H9 (cell line): ENCODE measurements at regions not wholly inside any gene's neighbourhood (a gene's known extent, or its start where the extent isn't known, plus 50 kb on each side); places are given as distances from the start of the nearest gene placed in this dataset.

Source experiments
- DNase-seq: peaks from one replicate; pipeline ENCODE4 v3.0.0-alpha.2; 2017
- H2AFZ ChIP-seq: one replicate; pipeline ENCODE4 v1.6.1; 2013; ENCODE audit warnings: mild to moderate bottlenecking, low read length, control low read depth, moderate library complexity
- H2AK5ac ChIP-seq: 2 replicates; pipeline ENCODE4 v1.6.1; 2013; ENCODE audit warnings: low read length, control low read depth, mixed read lengths; ENCODE audit not compliant: insufficient read length
- H2BK120ac ChIP-seq: one replicate; pipeline ENCODE4 v1.6.1; 2013; ENCODE audit warnings: low read depth, mild to moderate bottlenecking, low read length, control low read depth, inconsistent platforms; ENCODE audit not compliant: poor library complexity, severe bottlenecking
- H2BK12ac ChIP-seq: 2 replicates; pipeline ENCODE4 v1.6.1; 2013; ENCODE audit warnings: low read length, control low read depth, mixed read lengths, low read depth; ENCODE audit not compliant: insufficient read length
- H2BK15ac ChIP-seq: 2 replicates; pipeline ENCODE4 v1.6.1; 2013; ENCODE audit warnings: low read depth, low read length, control low read depth
- H2BK20ac ChIP-seq: one replicate; pipeline ENCODE4 v1.6.1; 2013; ENCODE audit warnings: low read depth, mild to moderate bottlenecking, low read length, control low read depth, inconsistent platforms; ENCODE audit not compliant: poor library complexity, severe bottlenecking
- H2BK5ac ChIP-seq: 2 replicates; pipeline ENCODE4 v1.6.1; 2013; ENCODE audit warnings: low read length, control low read depth, mixed read lengths; ENCODE audit not compliant: insufficient read length
- H3K14ac ChIP-seq: 2 replicates; pipeline ENCODE4 v1.6.1; 2013; ENCODE audit warnings: low read length, control low read depth; ENCODE audit not compliant: insufficient read depth
- H3K18ac ChIP-seq: 2 replicates; pipeline ENCODE4 v1.6.1; 2013; ENCODE audit warnings: low read depth, mild to moderate bottlenecking, mixed read lengths, low read length, control low read depth; ENCODE audit not compliant: insufficient read length
- H3K23ac ChIP-seq: 2 replicates; pipeline ENCODE4 v1.6.1; 2013; ENCODE audit warnings: low read length, control low read depth, mixed read lengths, low read depth; ENCODE audit not compliant: insufficient read length
- H3K23me2 ChIP-seq: 2 replicates; pipeline ENCODE4 v1.6.1; 2013; ENCODE audit warnings: low read depth, mild to moderate bottlenecking, mixed read lengths, low read length, control low read depth; ENCODE audit not compliant: insufficient read length, poor library complexity, severe bottlenecking
- H3K27ac ChIP-seq: 2 replicates; pipeline ENCODE4 v1.5.1; 2013; ENCODE audit warnings: low read length, control low read depth, mixed read lengths, low read depth; ENCODE audit not compliant: insufficient read length
- H3K27me3 ChIP-seq: 2 replicates; pipeline ENCODE4 v1.6.1; 2013; ENCODE audit warnings: low read length, control low read depth, inconsistent platforms; ENCODE audit not compliant: insufficient read depth
- H3K4ac ChIP-seq: 2 replicates; pipeline ENCODE4 v1.6.1; 2013; ENCODE audit warnings: low read depth, mild to moderate bottlenecking, control low read depth, inconsistent platforms, low read length, moderate library complexity
- H3K4me1 ChIP-seq: 2 replicates; pipeline ENCODE4 v1.6.1; 2013; ENCODE audit warnings: low read length, control low read depth, inconsistent platforms; ENCODE audit not compliant: insufficient read depth
- H3K4me2 ChIP-seq: 2 replicates; pipeline ENCODE4 v1.6.1; 2013; ENCODE audit warnings: low read length, control low read depth, mixed read lengths; ENCODE audit not compliant: insufficient read length, insufficient read depth
- H3K56ac ChIP-seq: 2 replicates; pipeline ENCODE4 v1.6.1; 2013; ENCODE audit warnings: low read depth, mild to moderate bottlenecking, mixed read lengths, low read length, control low read depth; ENCODE audit not compliant: insufficient read length
- H3K79me1 ChIP-seq: 2 replicates; pipeline ENCODE4 v1.6.1; 2013; ENCODE audit warnings: low read depth, mild to moderate bottlenecking, moderate library complexity, low read length, control low read depth, inconsistent platforms; ENCODE audit not compliant: insufficient read depth, poor library complexity, severe bottlenecking
- H3K79me2 ChIP-seq: 2 replicates; pipeline ENCODE4 v1.6.1; 2013; ENCODE audit warnings: low read length, control low read depth, inconsistent platforms; ENCODE audit not compliant: insufficient read depth
- H3K9ac ChIP-seq: 2 replicates; pipeline ENCODE4 v1.6.1; 2013; ENCODE audit warnings: low read length, control low read depth, mixed read lengths; ENCODE audit not compliant: insufficient read length; ENCODE audit errors: extremely low read depth
- H3K9me3 ChIP-seq: one replicate; pipeline ENCODE4 v1.6.1; 2013; ENCODE audit warnings: low read depth, low read length, inconsistent platforms; ENCODE audit not compliant: control insufficient read depth
- H3T11ph ChIP-seq: one replicate; pipeline ENCODE4 v1.6.1; 2013; ENCODE audit warnings: mild to moderate bottlenecking, low read length, control low read depth, inconsistent platforms
- H4K20me1 ChIP-seq: one replicate; pipeline ENCODE4 v1.6.1; 2013; ENCODE audit not compliant: control insufficient read depth, insufficient read length, insufficient read depth
- H4K5ac ChIP-seq: 2 replicates; pipeline ENCODE4 v1.6.1; 2013; ENCODE audit warnings: low read depth, mild to moderate bottlenecking, mixed read lengths, low read length, control low read depth; ENCODE audit not compliant: insufficient read length
- H4K8ac ChIP-seq: replicated peaks from 2 replicates; pipeline ENCODE4 v1.6.1; 2013; ENCODE audit warnings: low read length, control low read depth, mixed read lengths, low read depth; ENCODE audit not compliant: insufficient read length
- H4K91ac ChIP-seq: 2 replicates; pipeline ENCODE4 v1.6.1; 2013; ENCODE audit warnings: low read depth, mild to moderate bottlenecking, moderate library complexity, mixed read lengths, low read length, control low read depth; ENCODE audit not compliant: insufficient read length
- H3K27ac Mint-ChIP-seq, 3 experiments: 2 replicates in 2 of 3; 3 replicates in 1 of 3; pipeline ENCODE4 v1.8.0; 2020 to 2021; ENCODE audit warnings: mixed read lengths in 3 of 3, mild to moderate bottlenecking in 1 of 3, moderate library complexity in 1 of 3
- H3K27me3 Mint-ChIP-seq: 2 replicates; pipeline ENCODE4 v1.8.0; 2021; ENCODE audit warnings: low read depth, mild to moderate bottlenecking, moderate library complexity, mixed read lengths
- H3K36me3 Mint-ChIP-seq, 3 experiments: 2 replicates in 2 of 3; 3 replicates in 1 of 3; pipeline ENCODE4 v1.8.0; 2020 to 2021; ENCODE audit warnings: low read depth in 3 of 3, mixed read lengths in 3 of 3; ENCODE audit not compliant: insufficient read depth in 1 of 3
- H3K4me1 Mint-ChIP-seq, 2 experiments: 2 replicates each; pipeline ENCODE4 v1.8.0; 2020; ENCODE audit warnings: mixed read lengths in 2 of 2
- H3K4me3 Mint-ChIP-seq, 2 experiments: 2 replicates in 1 of 2; 3 replicates in 1 of 2; pipeline ENCODE4 v1.8.0; 2020 to 2021; ENCODE audit warnings: mild to moderate bottlenecking in 2 of 2, mixed read lengths in 2 of 2, moderate library complexity in 1 of 2
- H3K9me3 Mint-ChIP-seq, 2 experiments: 2 replicates in 1 of 2; 3 replicates in 1 of 2; pipeline ENCODE4 v1.8.0; 2020; ENCODE audit warnings: mild to moderate bottlenecking in 2 of 2, mixed read lengths in 2 of 2, moderate library complexity in 1 of 2
- TF ChIP-seq, protein P1 (sequence below): fragments of 200-600 bp; sonication (generic); conservative IDR thresholded peaks from 3 replicates; pipeline ENCODE4 v1.8.0; 2021; ENCODE audit warnings: antibody characterized with exemption, mild to moderate bottlenecking

GRCh38 chr13:67298297-67298696 is 68.2 kb upstream of the PCDH9 start:
- H2BK5ac ChIP-seq: no peak overlapping the region
- no peak overlapping the region for H4K8ac ChIP-seq
- Mint-ChIP-seq H3K27me3 (no peaks in the 10 kb centered on the region), H3K9me3 (no peaks in the 10 kb centered on the region), H3K36me3 (no peaks in the 10 kb centered on the region), H3K4me3 (no peak overlapping the region), H3K4me1 (no peaks in the 10 kb centered on the region), H3K27ac (no peak overlapping the region)
- no peaks in the 10 kb centered on the region for H3K9me3 ChIP-seq
- H2AFZ ChIP-seq: no peak overlapping the region
- TF ChIP-seq, protein P1, sequence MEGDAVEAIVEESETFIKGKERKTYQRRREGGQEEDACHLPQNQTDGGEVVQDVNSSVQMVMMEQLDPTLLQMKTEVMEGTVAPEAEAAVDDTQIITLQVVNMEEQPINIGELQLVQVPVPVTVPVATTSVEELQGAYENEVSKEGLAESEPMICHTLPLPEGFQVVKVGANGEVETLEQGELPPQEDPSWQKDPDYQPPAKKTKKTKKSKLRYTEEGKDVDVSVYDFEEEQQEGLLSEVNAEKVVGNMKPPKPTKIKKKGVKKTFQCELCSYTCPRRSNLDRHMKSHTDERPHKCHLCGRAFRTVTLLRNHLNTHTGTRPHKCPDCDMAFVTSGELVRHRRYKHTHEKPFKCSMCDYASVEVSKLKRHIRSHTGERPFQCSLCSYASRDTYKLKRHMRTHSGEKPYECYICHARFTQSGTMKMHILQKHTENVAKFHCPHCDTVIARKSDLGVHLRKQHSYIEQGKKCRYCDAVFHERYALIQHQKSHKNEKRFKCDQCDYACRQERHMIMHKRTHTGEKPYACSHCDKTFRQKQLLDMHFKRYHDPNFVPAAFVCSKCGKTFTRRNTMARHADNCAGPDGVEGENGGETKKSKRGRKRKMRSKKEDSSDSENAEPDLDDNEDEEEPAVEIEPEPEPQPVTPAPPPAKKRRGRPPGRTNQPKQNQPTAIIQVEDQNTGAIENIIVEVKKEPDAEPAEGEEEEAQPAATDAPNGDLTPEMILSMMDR: no peak
- H3K9ac ChIP-seq: no peak overlapping the region
- no peak for DNase-seq
- no peak overlapping the region for H2BK12ac ChIP-seq
- no peak overlapping the region for H3K4ac ChIP-seq
- H3K14ac ChIP-seq: no peak overlapping the region
- no peaks in the 10 kb centered on the region for H3K4me1 ChIP-seq
- no peak overlapping the region for H3K23ac ChIP-seq
- no peaks in the 10 kb centered on the region for H3K79me2 ChIP-seq
- H2BK20ac ChIP-seq: no peak overlapping the region
- H3K18ac ChIP-seq: no peak overlapping the region
- H3K23me2 ChIP-seq: no peaks in the 10 kb centered on the region
- H3K79me1 ChIP-seq: no peaks in the 10 kb centered on the region
- no peaks in the 10 kb centered on the region for H4K20me1 ChIP-seq
- H3K56ac ChIP-seq: no peak overlapping the region
- no peak overlapping the region for H2BK15ac ChIP-seq
- no peak overlapping the region for H2AK5ac ChIP-seq
- no peak overlapping the region for H2BK120ac ChIP-seq
- H3K27ac ChIP-seq: no peak overlapping the region
- no peaks in the 10 kb centered on the region for H3K27me3 ChIP-seq
- no peak overlapping the region for H3T11ph ChIP-seq
- no peak overlapping the region for H4K91ac ChIP-seq
- no peak overlapping the region for H3K4me2 ChIP-seq
- H4K5ac ChIP-seq: no peak overlapping the region
